ENCODE measurements at regions not wholly inside any gene's neighbourhood (a gene's known extent, or its start where the extent isn't known, plus 50 kb on each side); places are given as distances from the start of the nearest gene placed in this dataset.

DNA sequence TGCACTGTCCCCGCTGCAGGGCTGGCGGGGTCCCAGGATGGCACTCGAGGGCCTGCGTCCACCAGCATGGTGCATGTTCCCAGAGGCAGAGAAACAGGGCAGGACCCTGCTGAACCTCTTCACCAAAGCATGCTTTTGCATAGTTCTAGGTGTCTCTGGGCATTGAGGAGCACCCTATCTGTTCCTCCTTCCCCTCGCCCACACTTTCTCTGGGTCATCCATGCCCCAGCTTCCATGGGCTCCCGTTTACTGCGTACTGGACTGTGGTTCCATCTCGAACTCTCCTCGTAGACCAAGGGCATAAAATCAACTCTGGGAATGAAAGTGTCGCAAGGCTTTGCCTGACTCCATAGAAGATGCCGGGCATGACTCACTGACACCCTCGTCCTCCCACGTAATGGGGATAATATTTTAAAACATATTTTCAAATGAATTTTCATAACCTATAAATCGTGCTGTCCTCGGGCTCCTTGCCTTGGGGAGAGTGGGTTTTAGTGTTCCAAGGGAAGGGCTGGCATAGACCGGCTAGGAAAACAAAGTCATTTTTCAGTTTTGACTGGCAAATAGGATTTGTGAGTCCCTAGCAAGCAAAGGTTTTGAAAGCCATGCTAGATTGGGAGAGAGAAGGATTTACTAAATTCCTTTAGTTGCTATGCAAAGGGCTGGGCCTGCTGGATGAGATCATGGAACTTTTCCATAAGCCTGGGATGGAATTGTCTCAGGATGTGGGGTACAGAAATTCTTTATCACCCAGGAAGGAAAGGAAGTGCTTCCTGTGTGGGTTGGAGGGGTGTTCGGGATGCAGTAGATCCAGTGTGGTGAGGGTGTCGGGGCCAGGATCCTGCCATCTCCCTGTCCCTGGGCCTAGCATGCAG is 498.7 kb upstream of the MKI67 start:
- TF ChIP-seq POLR2A (IDR thresholded peaks at IDR 0.05; ENCODE audit: low read depth, low read length): no peak
- no peak for TF ChIP-seq POLR2AphosphoS5 (IDR thresholded peaks at IDR 0.05; ENCODE audit: low read depth, low read length)
- TF ChIP-seq TAF1 (IDR thresholded peaks at IDR 0.05; ENCODE audit: low read depth, low read length): no peak
- TF ChIP-seq SPI1 (IDR thresholded peaks at IDR 0.05; ENCODE audit: low read depth, low read length): no peak

All from GM12891 (cell line).